H1 (cell line): ENCODE measurements at regions not wholly inside any gene's neighbourhood (a gene's known extent, or its start where the extent isn't known, plus 50 kb on each side); places are given as distances from the start of the nearest gene placed in this dataset.

ENCODE experiments used
- CTCF ChIA-PET: fragments of 300-600 bp; sonication (Branson Sonifier 250); formaldehyde crosslinking; loops from one replicate; lab custom pipeline; 2021; ENCODE audit not compliant: partially characterized antibody; lab: Charles Lee
- POLR2A ChIA-PET: fragments of 300-600 bp; sonication (Branson Sonifier 250); formaldehyde crosslinking; loops from one replicate; lab custom pipeline; 2021; ENCODE audit warnings: inconsistent platforms; ENCODE audit not compliant: partially characterized antibody; lab: Charles Lee
- DNase-seq, 2 experiments: peaks; one replicate each; pipeline versions ENCODE4 v3.0.0 to v3.0.0-alpha.2; 2010 to 2022; ENCODE audit warnings: low spot score in 2 of 2, low read depth in 1 of 2, mixed read lengths in 1 of 2
- FAIRE-seq: peaks from 2 replicates; lab custom pipeline; 2011; peaks lifted over from hg19 to GRCh38; lab: Jason Lieb, UNC
- H2AFZ ChIP-seq: 2 replicates; pipeline ENCODE4 v1.8.1; 2012; ENCODE audit warnings: low read length, inconsistent platforms
- H2AK5ac ChIP-seq: 2 replicates; pipeline ENCODE4 v1.6.1; 2013; ENCODE audit warnings: low read depth, low read length
- H2BK120ac ChIP-seq: replicated peaks from 2 replicates; pipeline ENCODE3; 2013; ENCODE audit warnings: low read depth, low read length, inconsistent platforms
- H2BK12ac ChIP-seq: 2 replicates; pipeline ENCODE4 v1.6.1; 2013; ENCODE audit warnings: low read depth, low read length
- H2BK15ac ChIP-seq: 2 replicates; pipeline ENCODE4 v1.6.1; 2013; ENCODE audit warnings: low read length
- H2BK20ac ChIP-seq: 2 replicates; pipeline ENCODE4 v1.6.1; 2013; ENCODE audit warnings: low read length
- H2BK5ac ChIP-seq: 2 replicates; pipeline ENCODE4 v1.6.1; 2013; ENCODE audit warnings: low read depth, low read length
- H3K14ac ChIP-seq: 2 replicates; pipeline ENCODE4 v1.6.1; 2013; ENCODE audit warnings: inconsistent platforms; ENCODE audit not compliant: insufficient read length
- H3K18ac ChIP-seq: 2 replicates; pipeline ENCODE4 v1.6.1; 2013; ENCODE audit warnings: low read length; ENCODE audit errors: extremely low read depth
- H3K23ac ChIP-seq: 2 replicates; pipeline ENCODE4 v1.6.1; 2013; ENCODE audit warnings: inconsistent platforms; ENCODE audit not compliant: insufficient read length
- H3K23me2 ChIP-seq: 2 replicates; pipeline ENCODE4 v1.6.1; 2013; ENCODE audit warnings: low read depth, low read length
- H3K27ac ChIP-seq: 2 replicates; pipeline ENCODE4 v1.6.1; 2011; ENCODE audit warnings: low read depth, low read length, inconsistent platforms
- H3K27me3 ChIP-seq, 4 experiments: replicated peaks in 1 of 4; 1 replicate in 1 of 4; 2 replicates in 3 of 4; pipeline versions ENCODE4 v1.6.1 to v1.8.1; 2011 to 2013; ENCODE audit warnings: low read length in 3 of 4, mild to moderate bottlenecking in 3 of 4, inconsistent platforms in 2 of 4, mixed read lengths in 2 of 4, moderate library complexity in 1 of 4; ENCODE audit not compliant: control insufficient read depth in 3 of 4, insufficient read depth in 3 of 4; ENCODE audit errors: extremely low read depth in 1 of 4
- H3K36me3 ChIP-seq, 4 experiments: 2 replicates each; pipeline versions ENCODE4 v1.6.1 to v1.8.1; 2011 to 2013; ENCODE audit warnings: mild to moderate bottlenecking in 4 of 4, low read length in 3 of 4, moderate library complexity in 2 of 4, control low read depth in 1 of 4, inconsistent platforms in 1 of 4; ENCODE audit not compliant: insufficient read depth in 4 of 4, control insufficient read depth in 2 of 4
- H3K4ac ChIP-seq: replicated peaks from 2 replicates; pipeline ENCODE3; 2013; ENCODE audit warnings: low read length, low read depth, mixed read lengths, inconsistent platforms; ENCODE audit not compliant: insufficient read length
- H3K4me1 ChIP-seq, 4 experiments: replicated peaks in 1 of 4; 1 replicate in 1 of 4; 2 replicates in 3 of 4; pipeline versions ENCODE4 v1.6.1 to v1.8.1; 2011 to 2013; ENCODE audit warnings: low read length in 3 of 4, inconsistent platforms in 2 of 4, mixed read lengths in 1 of 4; ENCODE audit not compliant: insufficient read depth in 4 of 4, control insufficient read depth in 3 of 4
- H3K4me2 ChIP-seq, 2 experiments: 2 replicates each; pipeline versions ENCODE4 v1.6.1 to v1.8.1; 2011 to 2013; ENCODE audit warnings: low read depth in 2 of 2, low read length in 2 of 2, control low read depth in 1 of 2, inconsistent platforms in 1 of 2, mild to moderate bottlenecking in 1 of 2; ENCODE audit not compliant: insufficient read depth in 1 of 2
- H3K4me3 ChIP-seq, 4 experiments: fragments of 200-600, 300-600 bp in 1 of 4; sonication (generic), shearing (Covaris generic), sonication (Bioruptor Twin) in 1 of 4; 2 replicates each; pipeline versions ENCODE4 v1.5.1 to v1.8.1; 2011 to 2016; ENCODE audit warnings: low read length in 4 of 4, low read depth in 3 of 4, control low read depth in 2 of 4, inconsistent platforms in 2 of 4, mild to moderate bottlenecking in 2 of 4, mixed read lengths in 1 of 4, moderate library complexity in 1 of 4; ENCODE audit not compliant: insufficient read depth in 2 of 4; ENCODE audit errors: extremely low read depth in 1 of 4
- H3K56ac ChIP-seq: replicated peaks from 2 replicates; pipeline ENCODE3; 2013; ENCODE audit warnings: low read depth, mild to moderate bottlenecking, mixed read lengths, low read length, inconsistent platforms; ENCODE audit not compliant: insufficient read length
- H3K79me1 ChIP-seq: 2 replicates; pipeline ENCODE4 v1.6.1; 2013; ENCODE audit warnings: low read depth, low read length, control low read depth
- H3K79me2 ChIP-seq, 2 experiments: 2 replicates each; pipeline versions ENCODE4 v1.6.1 to v1.8.1; 2012 to 2013; ENCODE audit warnings: low read length in 2 of 2, mild to moderate bottlenecking in 2 of 2, inconsistent platforms in 1 of 2; ENCODE audit not compliant: insufficient read depth in 2 of 2, control insufficient read depth in 1 of 2
- H3K9ac ChIP-seq, 4 experiments: replicated peaks in 1 of 4; 1 replicate in 1 of 4; 2 replicates in 3 of 4; pipeline versions ENCODE4 v1.6.1 to v1.8.1; 2011 to 2013; ENCODE audit warnings: low read depth in 3 of 4, low read length in 3 of 4, control low read depth in 2 of 4, mild to moderate bottlenecking in 2 of 4, moderate library complexity in 2 of 4, inconsistent platforms in 1 of 4; ENCODE audit errors: extremely low read depth in 1 of 4
- H3K9me3 ChIP-seq, 2 experiments: 2 replicates each; pipeline versions ENCODE4 v1.6.1 to v1.8.1; 2012 to 2013; ENCODE audit warnings: mild to moderate bottlenecking in 2 of 2, moderate library complexity in 2 of 2, control low read depth in 1 of 2, inconsistent platforms in 1 of 2, low read depth in 1 of 2, low read length in 1 of 2, mixed read lengths in 1 of 2; ENCODE audit not compliant: insufficient read depth in 2 of 2
- H4K20me1 ChIP-seq, 2 experiments: replicated peaks in 1 of 2; 2 replicates each; pipeline versions ENCODE3 to v1.8.1; 2011 to 2013; ENCODE audit warnings: inconsistent platforms in 2 of 2, low read length in 2 of 2, mild to moderate bottlenecking in 1 of 2; ENCODE audit not compliant: insufficient read depth in 2 of 2, control insufficient read depth in 1 of 2
- H4K5ac ChIP-seq: 2 replicates; pipeline ENCODE4 v1.6.1; 2013; ENCODE audit warnings: low read length, low read depth, mixed read lengths, inconsistent platforms; ENCODE audit not compliant: insufficient read length
- H4K8ac ChIP-seq: 2 replicates; pipeline ENCODE4 v1.8.0; 2013; ENCODE audit warnings: mild to moderate bottlenecking, moderate library complexity, low read length, inconsistent platforms; ENCODE audit not compliant: insufficient read depth; ENCODE audit errors: extremely low read depth
- H4K91ac ChIP-seq: replicated peaks from 2 replicates; pipeline ENCODE3; 2013; ENCODE audit warnings: low read length, mixed read lengths, inconsistent platforms; ENCODE audit not compliant: insufficient read length
- BCL11A ChIP-seq, 2 experiments: IDR thresholded peaks; one replicate each; pipeline ENCODE4 v1.6.1; 2011; ENCODE audit warnings: low read depth in 2 of 2, low read length in 2 of 2, mild to moderate bottlenecking in 2 of 2
- CTCF ChIP-seq, 3 experiments: IDR thresholded peaks; 1 replicate in 2 of 3; 2 replicates in 1 of 3; pipeline versions ENCODE4 v1.5.1 to v1.6.1; 2011; ENCODE audit warnings: low read length in 3 of 3, mild to moderate bottlenecking in 3 of 3, inconsistent platforms in 2 of 3, low read depth in 1 of 3, moderate library complexity in 1 of 3; ENCODE audit not compliant: insufficient read depth in 1 of 3; ENCODE audit errors: control extremely low read depth in 1 of 3
- EP300 ChIP-seq, 2 experiments: IDR thresholded peaks; 1 replicate in 1 of 2; 2 replicates in 1 of 2; pipeline ENCODE4 v1.6.1; 2011 to 2012; ENCODE audit warnings: low read depth in 2 of 2, low read length in 2 of 2, mild to moderate bottlenecking in 2 of 2, borderline replicate concordance in 1 of 2, inconsistent platforms in 1 of 2, moderate library complexity in 1 of 2
- MAFK ChIP-seq: IDR thresholded peaks from 2 replicates; pipeline ENCODE4 v1.6.1; 2012; ENCODE audit warnings: low read depth, mild to moderate bottlenecking, improper control_type of control experiment, low read length
- SP1 ChIP-seq: IDR thresholded peaks from 2 replicates; pipeline ENCODE4 v1.6.1; 2011; ENCODE audit warnings: low read depth, low read length
- TAF7 ChIP-seq: optimal IDR thresholded peaks from 2 replicates; pipeline ENCODE3; 2011; ENCODE audit warnings: low read depth, mild to moderate bottlenecking, inconsistent platforms, low read length, moderate library complexity, borderline replicate concordance
- USF2 ChIP-seq: IDR thresholded peaks from 2 replicates; pipeline ENCODE4 v1.6.1; 2011; ENCODE audit warnings: low read length, improper control_type of control experiment
- YY1 ChIP-seq: IDR thresholded peaks from 2 replicates; pipeline ENCODE4 v1.6.1; 2011; ENCODE audit warnings: low read depth, mild to moderate bottlenecking, low read length
- ZNF274 ChIP-seq: IDR thresholded peaks from 2 replicates; pipeline ENCODE4 v1.7.0; 2012; ENCODE audit warnings: low read length, borderline replicate concordance; ENCODE audit errors: extremely low read depth
- WGBS, 2 experiments: shearing (Covaris generic) in 1 of 2; methylation state at CpG; one replicate each; pipeline versions ENCODE4 v1.1.6 to v1.1.7; 2013 to 2015; ENCODE audit warnings: low lambda C conversion rate in 2 of 2, mixed read lengths in 2 of 2, inconsistent platforms in 1 of 2, low coverage in 1 of 2, missing lambda C conversion rate in 1 of 2; ENCODE audit not compliant: insufficient replicate concordance in 2 of 2, insufficient coverage in 1 of 2, insufficient read length in 1 of 2; ENCODE audit errors: extremely low coverage in 1 of 2, missing lambda C conversion rate in 1 of 2; 5-methylcytosine and 5-hydroxymethylcytosine counted together

GRCh38 chr18:3347286-3347803 is 85.4 kb downstream of the MYL12B start:
- no peak overlapping the region for H4K8ac ChIP-seq
- no peak overlapping the region for H2BK15ac ChIP-seq
- no peaks in the 10 kb centered on the region for H3K36me3 ChIP-seq
- no peak overlapping the region for H3K14ac ChIP-seq
- CTCF ChIA-PET: interaction anchor here (1.1 to 1.4 kb wide), 3 partner anchors 24 to 523 kb away, joined by 3 to 4 read pairs (median 3); no protein-coding TSS in a partner anchor
- H3K9ac ChIP-seq: no peak overlapping the region
- no peak overlapping the region for H3K56ac ChIP-seq
- H3K79me2 ChIP-seq: no peaks in the 10 kb centered on the region
- H3K23ac ChIP-seq: no peak overlapping the region
- H2BK20ac ChIP-seq: no peak overlapping the region
- H3K4ac ChIP-seq: no peak overlapping the region
- H3K79me1 ChIP-seq: no peaks in the 10 kb centered on the region
- no peak overlapping the region for H4K91ac ChIP-seq
- no peak overlapping the region for H4K5ac ChIP-seq
- H4K20me1 ChIP-seq: no peaks in the 10 kb centered on the region
- POLR2A ChIA-PET: no interaction called here
- no peak overlapping the region for H3K4me3 ChIP-seq
- H2BK120ac ChIP-seq: no peak overlapping the region
- H3K23me2 ChIP-seq: no peaks in the 10 kb centered on the region; the same call in 1 of the 2 replicates
- H3K4me2 ChIP-seq: no peak overlapping the region
- no peaks in the 10 kb centered on the region for H3K9me3 ChIP-seq
- H3K18ac ChIP-seq: no peak overlapping the region
- no peak overlapping the region for H3K27ac ChIP-seq
- no peaks in the 10 kb centered on the region; a peak in 2 of 7 replicates for H3K4me1 ChIP-seq
- FAIRE-seq (no peak), DNase-seq (no peak)
- peak overlapping the region; percentile 41; the same call in 1 of the 2 replicates for H2BK12ac ChIP-seq
- no peak overlapping the region for H2AK5ac ChIP-seq
- no peak overlapping the region for H2AFZ ChIP-seq
- WGBS, 2 experiments: 87% methylated on average over 2 of the region's 2 CpGs; no CpG with 5 or more reads in 1 of the 2 experiments
- no peak overlapping the region for H2BK5ac ChIP-seq
- H3K27me3 ChIP-seq: no peaks in the 10 kb centered on the region
- TF ChIP-seq YY1 (no peak), CTCF (IDR thresholded peaks at IDR 0.05; ENCODE audit: control extremely low read depth in 1 of 3, insufficient read depth in 1 of 3, low read depth in 1 of 3, low read length in 3 of 3) (no peak), TAF7 (no peak), SP1 (no peak), MAFK (no peak), USF2 (no peak), EP300 (IDR thresholded peaks at IDR 0.05; ENCODE audit: borderline replicate concordance in 1 of 2, low read depth in 2 of 2, low read length in 2 of 2) (no peak), ZNF274 (no peak), BCL11A (IDR thresholded peaks at IDR 0.05; ENCODE audit: low read depth in 2 of 2, low read length in 2 of 2) (no peak)
